Islet of Langerhans (tissue), 1 donor: ENCODE measurements at regions not wholly inside any gene's neighbourhood (a gene's known extent, or its start where the extent isn't known, plus 50 kb on each side); places are given as distances from the start of the nearest gene placed in this dataset.
"Not testable (repeated sequence)": the region's sequence is repeated elsewhere in the genome, so short reads cannot be mapped to it uniquely, and the experiment has no call there.

Source experiments
- FAIRE-seq: peaks from one replicate; lab custom pipeline; 2011; peaks lifted over from hg19 to GRCh38; lab: Jason Lieb, UNC

- FAIRE-seq, result peak; percentile 84
Observed at GRCh38 chr4:83771113-83771705, 235.3 kb downstream of the GPAT3 start.

- no peak for FAIRE-seq
Observed at GRCh38 chr4:83768146-83768545, 232.2 kb downstream of the GPAT3 start.

- no peak for FAIRE-seq
Observed at GRCh38 chr4:83767067-83767466, 231.2 kb downstream of the GPAT3 start.

- no peak for FAIRE-seq
Observed at GRCh38 chr4:83759611-83760010, 223.7 kb downstream of the GPAT3 start.

GRCh38 chr4:83758285-83758684 is 222.4 kb downstream of the GPAT3 start:
- FAIRE-seq, result no peak

- no peak for FAIRE-seq
Observed at GRCh38 chr4:83757121-83757621, 221.3 kb downstream of the GPAT3 start.

- FAIRE-seq, result no peak
Observed at GRCh38 chr4:83753260-83753659, 217.4 kb downstream of the GPAT3 start.

- FAIRE-seq, result no peak
Observed at GRCh38 chr4:83751336-83751949, 215.5 kb downstream of the GPAT3 start.

- no peak for FAIRE-seq
Observed at GRCh38 chr4:83748711-83749110, 212.8 kb downstream of the GPAT3 start.

GRCh38 chr4:83738895-83739294 is 203.0 kb downstream of the GPAT3 start:
- no peak for FAIRE-seq

- no peak for FAIRE-seq
Observed at GRCh38 chr4:83734576-83734975, 198.7 kb downstream of the GPAT3 start.

GRCh38 chr4:83732114-83732635 is 196.3 kb downstream of the GPAT3 start:
- no peak for FAIRE-seq

GRCh38 chr4:83731609-83732008 is 195.7 kb downstream of the GPAT3 start:
- no peak for FAIRE-seq

- not testable (repeated sequence) for FAIRE-seq
Observed at GRCh38 chr4:83730958-83731357, 195.1 kb downstream of the GPAT3 start.

- FAIRE-seq, result no peak
Observed at GRCh38 chr4:83728191-83728590, 192.3 kb downstream of the GPAT3 start.

GRCh38 chr4:83725336-83726085 is 189.6 kb downstream of the GPAT3 start:
- FAIRE-seq, result no peak

GRCh38 chr4:83724485-83725335 is 188.8 kb downstream of the GPAT3 start:
- no peak for FAIRE-seq

- no peak for FAIRE-seq
Observed at GRCh38 chr4:83723609-83724008, 187.7 kb downstream of the GPAT3 start.

GRCh38 chr4:83722730-83723269 is 186.9 kb downstream of the GPAT3 start:
- FAIRE-seq, result no peak

- no peak for FAIRE-seq
Observed at GRCh38 chr4:83716874-83717273, 181.0 kb downstream of the GPAT3 start.

- no peak for FAIRE-seq
Observed at GRCh38 chr4:83712890-83713289, 177.0 kb downstream of the GPAT3 start.

GRCh38 chr4:83709627-83710026 is 173.7 kb downstream of the GPAT3 start:
- FAIRE-seq, result no peak
